H1 (cell line): ENCODE measurements at regions not wholly inside any gene's neighbourhood (a gene's known extent, or its start where the extent isn't known, plus 50 kb on each side); places are given as distances from the start of the nearest gene placed in this dataset.

Experiments used
- HDAC2 ChIP-seq, 2 experiments: fragments of 300-600 bp in 1 of 2; sonication (generic) in 1 of 2; IDR thresholded peaks; 2 replicates each; pipeline ENCODE4 v1.6.1; 2011 to 2012; ENCODE audit warnings: low read depth in 2 of 2, low read length in 2 of 2, mild to moderate bottlenecking in 2 of 2, moderate library complexity in 2 of 2, borderline replicate concordance in 1 of 2, inconsistent platforms in 1 of 2

- no peak for TF ChIP-seq HDAC2 (IDR thresholded peaks at IDR 0.05; ENCODE audit: borderline replicate concordance in 1 of 2, low read depth in 2 of 2, low read length in 2 of 2)
- TF ChIP-seq, all 59 proteins: peak for 0
Observed at GRCh38 chr18:78304192-78305164, 675.1 kb upstream of the SALL3 start (continued).
